ENCODE measurements at regions not wholly inside any gene's neighbourhood (a gene's known extent, or its start where the extent isn't known, plus 50 kb on each side); places are given as distances from the start of the nearest gene placed in this dataset.

- Histone ChIP-seq H3K27me3 (no peaks in the 10 kb centered on the region), H3K36me3 (no peaks in the 10 kb centered on the region), H3K4me1 (peaks cover 0 to 16% (median 11%) of the 10 kb centered on the region in 4 donors), H3K27ac (no peak overlapping the region), H3K9me3 (no peaks in the 10 kb centered on the region), H3K4me3 (no peak overlapping the region)
- intact Hi-C loops (cut with DNase I; ENCODE audit: low total_unique reads): no loop called here
- TF ChIP-seq CTCF (IDR thresholded peaks at IDR 0.05): no peak
- DNase-seq: no peak
These were observed 566.7 kb upstream of the KLF4 start for GRCh38 chr9:108056084-108056804.

GRCh38 chr9:108054131-108054630 lies 564.6 kb upstream of the KLF4 start:
- peak overlapping the region; percentile 31 to 55 for H3K27ac ChIP-seq
- H3K9me3 ChIP-seq: no peaks in the 10 kb centered on the region
- H3K36me3 ChIP-seq: no peaks in the 10 kb centered on the region
- DNase-seq: no peak
- peaks cover 0 to 16% (median 11%) of the 10 kb centered on the region in 4 donors for H3K4me1 ChIP-seq
- H3K4me3 ChIP-seq: no peak overlapping the region
- TF ChIP-seq CTCF (IDR thresholded peaks at IDR 0.05): no peak
- no peaks in the 10 kb centered on the region for H3K27me3 ChIP-seq
- intact Hi-C loops (cut with DNase I; ENCODE audit: low total_unique reads): no loop called here

GRCh38 chr9:108053555-108054061 lies 564.0 kb upstream of the KLF4 start:
- H3K4me3 ChIP-seq: no peak overlapping the region
- no peaks in the 10 kb centered on the region for H3K9me3 ChIP-seq
- peak; percentile 81 to 82 for DNase-seq
- H3K4me1 ChIP-seq: peaks cover 0 to 16% (median 11%) of the 10 kb centered on the region in 4 donors
- intact Hi-C loops (cut with DNase I; ENCODE audit: low total_unique reads): no loop called here
- peak overlapping the region; percentile 31 to 55 for H3K27ac ChIP-seq
- no peak for TF ChIP-seq CTCF (IDR thresholded peaks at IDR 0.05)
- H3K27me3 ChIP-seq: no peaks in the 10 kb centered on the region
- H3K36me3 ChIP-seq: no peaks in the 10 kb centered on the region

- Histone ChIP-seq H3K27me3 (no peaks in the 10 kb centered on the region), H3K4me3 (no peak overlapping the region), H3K9me3 (no peaks in the 10 kb centered on the region), H3K4me1 (peaks cover 0 to 16% (median 11%) of the 10 kb centered on the region in 4 donors), H3K27ac (no peak overlapping the region), H3K36me3 (no peaks in the 10 kb centered on the region)
- no peak for DNase-seq
- TF ChIP-seq CTCF (IDR thresholded peaks at IDR 0.05): no peak
- intact Hi-C loops (cut with DNase I; ENCODE audit: low total_unique reads): no loop called here
These were observed 563.0 kb upstream of the KLF4 start for GRCh38 chr9:108052431-108053080.

- intact Hi-C loops (cut with DNase I; ENCODE audit: low total_unique reads): no loop called here
- Histone ChIP-seq H3K27ac (no peak overlapping the region), H3K9me3 (no peaks in the 10 kb centered on the region), H3K27me3 (no peaks in the 10 kb centered on the region), H3K4me1 (peaks cover 0 to 16% (median 11%) of the 10 kb centered on the region in 4 donors), H3K4me3 (no peak overlapping the region), H3K36me3 (no peaks in the 10 kb centered on the region)
- TF ChIP-seq CTCF (IDR thresholded peaks at IDR 0.05): no peak
- DNase-seq: no peak
These were observed 561.3 kb upstream of the KLF4 start for GRCh38 chr9:108050894-108051293.
